SK-N-SH treated with all-trans-retinoic acid at 6 μM for 48 hours (cell line): ENCODE measurements at regions not wholly inside any gene's neighbourhood (a gene's known extent, or its start where the extent isn't known, plus 50 kb on each side); places are given as distances from the start of the nearest gene placed in this dataset.

Experiments used
- ATAC-seq: fragments of 200-7000 bp; cut with Tn5 transposase; 3 replicates; pipeline ENCODE4 v1.9.1; 2020; ENCODE audit warnings: mild to moderate bottlenecking, moderate library complexity
- ARNTL ChIP-seq: fragments of 450-650 bp; formaldehyde crosslinking; IDR thresholded peaks from 2 replicates; pipeline ENCODE4 v1.5.0; 2020; ENCODE audit warnings: low read depth, mild to moderate bottlenecking, moderate library complexity, borderline replicate concordance
- CSDC2 ChIP-seq: fragments of 250-450 bp; sonication (Bioruptor Pico); IDR thresholded peaks from 2 replicates; pipeline ENCODE4 v1.5.0; 2020; ENCODE audit warnings: mild to moderate bottlenecking, moderate library complexity
- ESRRG ChIP-seq: fragments of 250-450 bp; sonication (Bioruptor Pico); IDR thresholded peaks from 2 replicates; pipeline ENCODE4 v1.6.1; 2021; ENCODE audit warnings: mild to moderate bottlenecking
- GLIS3 ChIP-seq: fragments of 250-450 bp; sonication (Bioruptor Pico); IDR thresholded peaks from 2 replicates; pipeline ENCODE4 v1.5.0; 2020; ENCODE audit warnings: mild to moderate bottlenecking, moderate library complexity
- ISL1 ChIP-seq: fragments of 250-450 bp; sonication (Bioruptor Pico); IDR thresholded peaks from 2 replicates; pipeline ENCODE4 v2.1.2; 2022; ENCODE audit warnings: mild to moderate bottlenecking, moderate library complexity
- OSR1 ChIP-seq: fragments of 250-450 bp; sonication (Bioruptor Pico); IDR thresholded peaks from 2 replicates; pipeline ENCODE4 v1.8.0; 2022; ENCODE audit warnings: moderate library complexity, mild to moderate bottlenecking, inconsistent platforms
- PATZ1 ChIP-seq: fragments of 250-450 bp; sonication (Bioruptor Pico); IDR thresholded peaks from 2 replicates; pipeline ENCODE4 v1.8.0; 2020; ENCODE audit warnings: mild to moderate bottlenecking, moderate library complexity, borderline replicate concordance
- PPARA ChIP-seq: fragments of 250-450 bp; sonication (Bioruptor Pico); IDR thresholded peaks from 2 replicates; pipeline ENCODE4 v1.5.0; 2020; ENCODE audit warnings: mild to moderate bottlenecking, borderline replicate concordance
- RARB ChIP-seq: fragments of 250-450 bp; sonication (Bioruptor Pico); IDR thresholded peaks from 2 replicates; pipeline ENCODE4 v1.8.0; 2021; ENCODE audit warnings: mild to moderate bottlenecking, moderate library complexity
- SNAI2 ChIP-seq: fragments of 250-450 bp; sonication (Bioruptor Pico); IDR thresholded peaks from 2 replicates; pipeline ENCODE4 v1.5.0; 2020; ENCODE audit warnings: mild to moderate bottlenecking, moderate library complexity
- TCF4 ChIP-seq: fragments of 250-450 bp; sonication (Bioruptor Pico); IDR thresholded peaks from 2 replicates; pipeline ENCODE4 v1.8.0; 2021; ENCODE audit warnings: mild to moderate bottlenecking, moderate library complexity, borderline replicate concordance
- TOX ChIP-seq: fragments of 250-450 bp; sonication (Bioruptor Pico); IDR thresholded peaks from 2 replicates; pipeline ENCODE4 v1.8.0; 2021; ENCODE audit warnings: mild to moderate bottlenecking, moderate library complexity, borderline replicate concordance
- ZC3H10 ChIP-seq: fragments of 250-450 bp; sonication (Bioruptor Pico); IDR thresholded peaks from 2 replicates; pipeline ENCODE4 v1.5.1; 2021; ENCODE audit warnings: mild to moderate bottlenecking, moderate library complexity
- ZFP30 ChIP-seq: fragments of 450-650 bp; formaldehyde crosslinking; IDR thresholded peaks from 2 replicates; pipeline ENCODE4 v1.5.0; 2022; ENCODE audit warnings: mild to moderate bottlenecking, moderate library complexity
- ZNF565 ChIP-seq: fragments of 450-650 bp; formaldehyde crosslinking; conservative IDR thresholded peaks from 2 replicates; pipeline ENCODE4 v1.5.0; 2020; ENCODE audit warnings: low read depth, mild to moderate bottlenecking, moderate library complexity
- ZNF70 ChIP-seq: fragments of 450-650 bp; formaldehyde crosslinking; IDR thresholded peaks from 2 replicates; pipeline ENCODE4 v1.5.0; 2020; ENCODE audit warnings: mild to moderate bottlenecking, moderate library complexity
- ZNF8 ChIP-seq: fragments of 450-650 bp; formaldehyde crosslinking; IDR thresholded peaks from 2 replicates; pipeline ENCODE4 v1.5.0; 2020; ENCODE audit warnings: mild to moderate bottlenecking, moderate library complexity
- TF ChIP-seq, protein P1 (sequence below): fragments of 250-450 bp; sonication (Bioruptor Pico); IDR thresholded peaks from 2 replicates; pipeline ENCODE4 v1.8.0; 2021; ENCODE audit warnings: low read depth, mild to moderate bottlenecking, moderate library complexity, borderline replicate concordance
- TF ChIP-seq, protein P2 (sequence below): fragments of 250-450 bp; sonication (Bioruptor Pico); IDR thresholded peaks from 2 replicates; pipeline ENCODE4 v1.5.1; 2021; ENCODE audit warnings: mild to moderate bottlenecking, moderate library complexity
- TF ChIP-seq, protein P3 (sequence below): fragments of 250-450 bp; sonication (Bioruptor Pico); IDR thresholded peaks from 2 replicates; pipeline ENCODE4 v1.5.1; 2020; ENCODE audit warnings: low read depth, mild to moderate bottlenecking, moderate library complexity

DNA sequence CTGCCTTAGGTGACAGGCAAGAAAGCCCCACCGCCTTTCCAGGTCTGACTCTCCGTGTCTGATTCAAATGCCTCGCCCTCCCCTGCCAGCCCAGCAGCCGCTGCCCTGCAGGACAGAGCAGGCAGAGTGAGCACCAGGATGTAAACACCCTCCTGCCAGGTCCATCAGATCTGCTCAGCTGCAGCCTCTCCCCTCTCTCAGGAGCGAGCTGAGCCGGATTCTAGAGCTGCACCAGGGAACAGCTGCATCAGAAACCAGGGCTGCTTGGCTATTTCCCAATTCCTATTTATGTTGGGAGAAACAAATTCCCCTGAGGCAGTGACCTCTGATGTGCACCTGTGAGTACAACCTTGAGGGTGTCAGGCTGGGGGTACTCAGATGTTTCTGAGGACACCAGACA lies 121.5 kb upstream of the ZMIZ1 start (continued):
- no peak for TF ChIP-seq ARNTL

- TF ChIP-seq PPARA (CRISPR knock-in tag) (no peak), ZNF565 (no peak), TCF4 (CRISPR knock-in tag) (no peak), ESRRG (no peak), PATZ1 (CRISPR knock-in tag) (no peak), ARNTL (no peak), TOX (CRISPR knock-in tag) (no peak), ZNF70 (CRISPR knock-in tag) (no peak), CSDC2 (CRISPR knock-in tag) (no peak), ZC3H10 (CRISPR knock-in tag) (no peak)
- TF ChIP-seq, protein P1, sequence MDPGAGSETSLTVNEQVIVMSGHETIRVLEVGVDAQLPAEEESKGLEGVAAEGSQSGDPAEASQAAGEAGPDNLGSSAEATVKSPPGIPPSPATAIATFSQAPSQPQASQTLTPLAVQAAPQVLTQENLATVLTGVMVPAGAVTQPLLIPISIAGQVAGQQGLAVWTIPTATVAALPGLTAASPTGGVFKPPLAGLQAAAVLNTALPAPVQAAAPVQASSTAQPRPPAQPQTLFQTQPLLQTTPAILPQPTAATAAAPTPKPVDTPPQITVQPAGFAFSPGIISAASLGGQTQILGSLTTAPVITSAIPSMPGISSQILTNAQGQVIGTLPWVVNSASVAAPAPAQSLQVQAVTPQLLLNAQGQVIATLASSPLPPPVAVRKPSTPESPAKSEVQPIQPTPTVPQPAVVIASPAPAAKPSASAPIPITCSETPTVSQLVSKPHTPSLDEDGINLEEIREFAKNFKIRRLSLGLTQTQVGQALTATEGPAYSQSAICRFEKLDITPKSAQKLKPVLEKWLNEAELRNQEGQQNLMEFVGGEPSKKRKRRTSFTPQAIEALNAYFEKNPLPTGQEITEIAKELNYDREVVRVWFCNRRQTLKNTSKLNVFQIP (CRISPR knock-in tag) = no peak
- TF ChIP-seq, protein P2, sequence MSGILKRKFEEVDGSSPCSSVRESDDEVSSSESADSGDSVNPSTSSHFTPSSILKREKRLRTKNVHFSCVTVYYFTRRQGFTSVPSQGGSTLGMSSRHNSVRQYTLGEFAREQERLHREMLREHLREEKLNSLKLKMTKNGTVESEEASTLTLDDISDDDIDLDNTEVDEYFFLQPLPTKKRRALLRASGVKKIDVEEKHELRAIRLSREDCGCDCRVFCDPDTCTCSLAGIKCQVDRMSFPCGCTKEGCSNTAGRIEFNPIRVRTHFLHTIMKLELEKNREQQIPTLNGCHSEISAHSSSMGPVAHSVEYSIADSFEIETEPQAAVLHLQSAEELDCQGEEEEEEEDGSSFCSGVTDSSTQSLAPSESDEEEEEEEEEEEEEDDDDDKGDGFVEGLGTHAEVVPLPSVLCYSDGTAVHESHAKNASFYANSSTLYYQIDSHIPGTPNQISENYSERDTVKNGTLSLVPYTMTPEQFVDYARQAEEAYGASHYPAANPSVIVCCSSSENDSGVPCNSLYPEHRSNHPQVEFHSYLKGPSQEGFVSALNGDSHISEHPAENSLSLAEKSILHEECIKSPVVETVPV (CRISPR knock-in tag) = no peak
- no peak for ATAC-seq
Measured at GRCh38 chr10:78947733-78948132, 121.0 kb upstream of the ZMIZ1 start.

DNA sequence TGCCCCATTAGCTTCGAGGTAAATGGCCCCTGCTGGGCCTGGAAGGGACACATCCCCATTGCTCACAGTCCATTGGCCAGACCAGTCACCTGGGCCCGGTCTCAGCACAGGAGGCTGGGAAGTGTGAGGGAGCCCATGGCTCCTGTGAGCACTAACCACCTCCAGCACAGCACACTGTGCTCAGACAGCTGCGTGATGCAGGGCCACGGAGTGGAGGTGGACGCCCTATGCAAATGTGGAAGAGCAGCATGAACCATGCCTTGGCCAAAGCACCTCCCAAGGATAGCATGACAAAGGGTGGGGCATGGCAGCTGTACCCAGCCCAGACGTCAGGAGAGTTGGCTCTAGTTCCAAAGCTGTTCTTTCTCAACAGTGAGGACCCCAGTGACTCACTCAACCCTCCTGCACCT lies 120.1 kb upstream of the ZMIZ1 start:
- no peak for TF ChIP-seq CSDC2 (CRISPR knock-in tag)
- no peak for TF ChIP-seq ZNF565
- TF ChIP-seq PPARA (CRISPR knock-in tag) = no peak
- TF ChIP-seq, protein P3, sequence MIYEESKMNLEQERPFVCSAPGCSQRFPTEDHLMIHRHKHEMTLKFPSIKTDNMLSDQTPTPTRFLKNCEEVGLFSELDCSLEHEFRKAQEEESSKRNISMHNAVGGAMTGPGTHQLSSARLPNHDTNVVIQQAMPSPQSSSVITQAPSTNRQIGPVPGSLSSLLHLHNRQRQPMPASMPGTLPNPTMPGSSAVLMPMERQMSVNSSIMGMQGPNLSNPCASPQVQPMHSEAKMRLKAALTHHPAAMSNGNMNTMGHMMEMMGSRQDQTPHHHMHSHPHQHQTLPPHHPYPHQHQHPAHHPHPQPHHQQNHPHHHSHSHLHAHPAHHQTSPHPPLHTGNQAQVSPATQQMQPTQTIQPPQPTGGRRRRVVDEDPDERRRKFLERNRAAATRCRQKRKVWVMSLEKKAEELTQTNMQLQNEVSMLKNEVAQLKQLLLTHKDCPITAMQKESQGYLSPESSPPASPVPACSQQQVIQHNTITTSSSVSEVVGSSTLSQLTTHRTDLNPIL = no peak
- TF ChIP-seq, protein P1 (CRISPR knock-in tag) = no peak
- no peak for ATAC-seq

DNA sequence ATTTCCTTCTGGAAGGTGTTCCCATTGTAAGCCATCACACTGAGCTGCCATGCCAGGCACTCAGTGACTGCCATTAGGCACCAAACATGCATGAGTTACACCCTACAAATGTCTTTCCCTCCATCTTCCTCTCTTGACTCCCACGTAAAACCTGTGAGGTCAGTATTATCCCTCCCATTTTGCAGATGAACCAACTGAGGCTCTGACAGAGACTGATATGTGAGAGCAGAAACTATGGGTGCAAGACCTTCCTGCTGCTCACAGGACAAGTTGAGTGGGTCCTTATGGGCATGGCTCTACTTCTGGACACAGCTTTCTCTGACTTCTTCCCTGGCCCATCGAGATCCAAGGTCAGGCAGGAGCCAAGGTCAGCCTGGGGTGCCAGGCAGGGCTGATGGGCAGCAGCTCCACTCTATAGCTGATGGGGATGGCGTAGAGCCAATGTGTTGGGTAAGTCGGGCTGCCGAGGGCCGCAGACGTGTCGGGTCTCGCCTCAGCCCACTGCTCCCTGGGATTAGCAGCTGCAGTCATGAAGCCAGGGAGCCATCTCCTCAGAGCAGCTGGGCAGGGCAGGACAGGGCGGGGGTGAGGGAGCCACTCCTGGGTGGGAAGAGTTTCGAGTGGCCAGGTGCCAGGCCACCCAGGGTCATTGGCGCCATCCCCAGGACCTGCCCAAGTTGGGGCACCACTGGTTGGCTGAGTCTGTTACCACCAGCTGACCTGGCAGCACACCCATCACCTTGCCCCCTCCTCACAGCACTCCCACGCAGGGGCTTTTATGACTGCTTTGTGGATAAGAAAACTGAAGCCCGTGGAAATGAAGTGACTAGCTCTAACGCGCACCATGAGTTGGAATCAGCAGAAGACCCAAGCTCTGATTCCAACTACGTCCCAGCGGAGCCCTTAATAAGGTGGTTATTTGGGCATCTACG lies 117.8 kb upstream of the ZMIZ1 start:
- no peak for ATAC-seq
- TF ChIP-seq ZFP30 (CRISPR knock-in tag) (no peak), GLIS3 (no peak), PPARA (CRISPR knock-in tag) (no peak), ZNF8 (CRISPR knock-in tag) (no peak), PATZ1 (CRISPR knock-in tag) (no peak), ARNTL (no peak), ZNF565 (no peak), OSR1 (CRISPR knock-in tag) (no peak), ISL1 (CRISPR knock-in tag) (no peak), RARB (CRISPR knock-in tag) (no peak), SNAI2 (CRISPR knock-in tag) (no peak), CSDC2 (CRISPR knock-in tag) (no peak), ZNF70 (CRISPR knock-in tag) (no peak), TCF4 (CRISPR knock-in tag) (no peak)
- TF ChIP-seq, protein P1 (CRISPR knock-in tag) = no peak
- TF ChIP-seq, all 23 proteins: peak for 0
